ENCODE measurements at regions not wholly inside any gene's neighbourhood (a gene's known extent, or its start where the extent isn't known, plus 50 kb on each side); places are given as distances from the start of the nearest gene placed in this dataset.

DNA sequence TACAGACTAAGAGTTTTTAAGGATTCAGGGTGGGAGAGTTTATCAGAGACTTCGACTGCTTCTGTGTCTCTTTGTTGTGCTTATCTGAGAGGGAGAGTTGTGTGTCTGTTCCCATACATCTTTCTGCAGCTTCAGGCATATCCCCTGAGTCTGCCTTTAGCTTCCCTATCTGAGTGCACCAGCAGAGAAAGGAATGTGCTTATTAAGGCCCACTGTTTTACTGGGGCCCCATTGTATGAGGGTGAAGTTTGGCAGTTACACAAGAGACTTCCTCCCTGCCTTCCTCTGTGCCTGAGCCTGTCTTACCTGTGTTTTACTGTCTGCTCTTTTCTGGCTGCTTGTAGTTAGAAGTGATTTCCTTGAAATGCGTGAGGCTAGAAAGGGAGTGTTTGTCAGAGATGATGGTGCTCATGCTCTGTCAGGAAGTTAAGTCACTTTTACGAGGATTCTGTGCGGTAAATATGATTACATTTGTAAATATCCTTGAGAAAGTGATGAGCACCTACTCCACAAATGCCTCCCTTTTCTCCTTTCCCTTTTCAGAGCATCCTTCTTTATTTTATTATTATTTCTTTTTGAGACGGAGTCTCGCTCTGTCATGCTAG is 1228.9 kb upstream of the MIR17HG start:
- TF ChIP-seq YY1 (IDR thresholded peaks at IDR 0.05; ENCODE audit: insufficient read depth, insufficient read length) (no peak), SUZ12 (IDR thresholded peaks at IDR 0.05; ENCODE audit: extremely low read depth, insufficient read depth, insufficient read length) (no peak)
